ENCODE measurements at regions not wholly inside any gene's neighbourhood (a gene's known extent, or its start where the extent isn't known, plus 50 kb on each side); places are given as distances from the start of the nearest gene placed in this dataset.
"Not testable (repeated sequence)": the region's sequence is repeated elsewhere in the genome, so short reads cannot be mapped to it uniquely, and the experiment has no call there.

GRCh38 chr4:77305766-77306165 lies 148.8 kb downstream of the CCNG2 start:
- DNase-seq (ENCODE audit: low read depth in 3 of 3) = no peak

GRCh38 chr4:77306496-77306895 lies 149.5 kb downstream of the CCNG2 start:
- no peak for DNase-seq (ENCODE audit: low read depth in 3 of 3)

GRCh38 chr4:77308843-77309242 lies 151.8 kb downstream of the CCNG2 start:
- DNase-seq (ENCODE audit: low read depth in 3 of 3) = no peak

GRCh38 chr4:77309496-77309895 lies 152.5 kb downstream of the CCNG2 start:
- DNase-seq (ENCODE audit: low read depth in 3 of 3) = no peak

GRCh38 chr4:77310931-77311330 lies 153.9 kb downstream of the CCNG2 start:
- DNase-seq (ENCODE audit: low read depth in 3 of 3) = no peak

GRCh38 chr4:77314697-77315096 lies 157.7 kb downstream of the CCNG2 start:
- DNase-seq (ENCODE audit: low read depth in 3 of 3) = no peak

- DNase-seq (ENCODE audit: low read depth in 3 of 3) = no peak
Observed at GRCh38 chr4:77327151-77327550, 170.1 kb downstream of the CCNG2 start.

GRCh38 chr4:77332696-77333270 lies 175.8 kb downstream of the CCNG2 start:
- DNase-seq (ENCODE audit: low read depth in 3 of 3) = no peak

- DNase-seq (ENCODE audit: low read depth in 3 of 3) = no peak
Observed at GRCh38 chr4:77336411-77337142, 179.6 kb downstream of the CCNG2 start.

- DNase-seq (ENCODE audit: low read depth in 3 of 3) = no peak
Observed at GRCh38 chr4:77342170-77342810, 185.3 kb downstream of the CCNG2 start.

GRCh38 chr4:77344001-77344400 lies 187.0 kb downstream of the CCNG2 start:
- DNase-seq (ENCODE audit: low read depth in 3 of 3) = no peak

- no peak for DNase-seq (ENCODE audit: low read depth in 3 of 3)
Observed at GRCh38 chr4:77344784-77345183, 187.8 kb downstream of the CCNG2 start.

- no peak for DNase-seq (ENCODE audit: low read depth in 3 of 3)
Observed at GRCh38 chr4:77347351-77347966, 190.5 kb downstream of the CCNG2 start.

GRCh38 chr4:77348815-77349214 lies 191.8 kb downstream of the CCNG2 start:
- DNase-seq (ENCODE audit: low read depth in 3 of 3) = no peak

- DNase-seq (ENCODE audit: low read depth in 3 of 3) = no peak
Observed at GRCh38 chr4:77349364-77349763, 192.4 kb downstream of the CCNG2 start.

GRCh38 chr4:77349796-77350195 lies 192.8 kb downstream of the CCNG2 start:
- DNase-seq (ENCODE audit: low read depth in 3 of 3) = no peak

- no peak for DNase-seq (ENCODE audit: low read depth in 3 of 3)
Observed at GRCh38 chr4:77352192-77352591, 195.2 kb downstream of the CCNG2 start.

- not testable (repeated sequence) for DNase-seq (ENCODE audit: low read depth in 3 of 3)
Observed at GRCh38 chr4:77353724-77354315, 196.8 kb downstream of the CCNG2 start.

GRCh38 chr4:77354550-77354949 lies 197.5 kb downstream of the CCNG2 start:
- no peak for DNase-seq (ENCODE audit: low read depth in 3 of 3)

GRCh38 chr4:77355731-77356130 lies 198.7 kb downstream of the CCNG2 start:
- DNase-seq (ENCODE audit: low read depth in 3 of 3) = no peak

- no peak for DNase-seq (ENCODE audit: low read depth in 3 of 3)
Observed at GRCh38 chr4:77358315-77358928, 201.4 kb downstream of the CCNG2 start.

GRCh38 chr4:77360451-77360850 lies 203.4 kb downstream of the CCNG2 start:
- DNase-seq (ENCODE audit: low read depth in 3 of 3) = no peak

Data from stimulated activated CD4-positive, alpha-beta T cell treated with anti-CD3 and anti-CD28 coated beads, TNF-alpha, amount 100 ng/mL, for 24 hours (primary cell).